Lower leg skin (tissue), 3 donors: ENCODE measurements at regions not wholly inside any gene's neighbourhood (a gene's known extent, or its start where the extent isn't known, plus 50 kb on each side); places are given as distances from the start of the nearest gene placed in this dataset.

Source experiments
- CTCF ChIP-seq, 3 donors: fragments of 450-650 bp; IDR thresholded peaks; one replicate each; pipeline ENCODE4 v1.5.1; 2016; ENCODE audit warnings: antibody characterized with exemption in 3 of 3, mild to moderate bottlenecking in 3 of 3, moderate library complexity in 2 of 3
- POLR2A ChIP-seq, 2 donors: fragments of 450-650 bp; IDR thresholded peaks; one replicate each; pipeline ENCODE4 v1.6.1; 2016 to 2017; ENCODE audit warnings: antibody characterized with exemption in 2 of 2, mild to moderate bottlenecking in 1 of 2, moderate library complexity in 1 of 2

- TF ChIP-seq CTCF (IDR thresholded peaks at IDR 0.05): no peak
- TF ChIP-seq POLR2A (IDR thresholded peaks at IDR 0.05): no peak
Measured at GRCh38 chr2:143908843-143909242, 611.1 kb downstream of the ZEB2 start.
